HCT116 (cell line): ENCODE measurements at regions not wholly inside any gene's neighbourhood (a gene's known extent, or its start where the extent isn't known, plus 50 kb on each side); places are given as distances from the start of the nearest gene placed in this dataset.

Source experiments
- ATAC-seq: fragments of 200-7000 bp; cut with Tn5 transposase; 2 replicates; pipeline ENCODE4 v1.9.1; 2020; ENCODE audit warnings: mild to moderate bottlenecking, moderate library complexity
- BruUV-seq: library from RNA; stranded (reverse); fragments of 400-500 nt; replicated peaks from 2 replicates; lab custom pipeline; 2021; lab: Mats Ljungman, UMichigan
- CTCF ChIA-PET: fragments of 300-600 bp; sonication (Branson Sonifier 250); formaldehyde crosslinking; loops from one replicate; lab custom pipeline; 2021; ENCODE audit warnings: antibody characterized with exemption; lab: Charles Lee
- POLR2A ChIA-PET: fragments of 300-600, 350-600 bp; sonication (Branson Sonifier 250); formaldehyde crosslinking; loops from one replicate; lab custom pipeline; 2021; ENCODE audit warnings: antibody characterized with exemption; lab: Charles Lee
- RAD21 ChIA-PET, 2 experiments: fragments of 300-600 bp; sonication (Branson Sonifier 250); formaldehyde crosslinking; loops; one replicate each; lab custom pipeline; 2023; ENCODE audit warnings: low total read pairs in 2 of 2; ENCODE audit not compliant: uncharacterized antibody in 2 of 2, unreplicated experiment in 2 of 2, low non-redundant PET in 1 of 2; lab: Charles Lee
- DNase-seq: peaks from one replicate; pipeline ENCODE4 v3.0.0-alpha.2; 2010; ENCODE audit warnings: low read depth, low spot score
- H2AFZ ChIP-seq: fragments of 200-600 bp; shearing (Covaris generic), sonication (generic); 2 replicates; pipeline ENCODE4 v1.6.1; 2017; ENCODE audit warnings: low read depth, mixed run types, mixed read lengths, antibody characterized with exemption, low read length; ENCODE audit not compliant: poor library complexity, severe bottlenecking
- H3K27ac ChIP-seq: 2 replicates; pipeline ENCODE4 v1.5.1; 2012; ENCODE audit warnings: low read depth, low read length
- H3K27me3 ChIP-seq: fragments of 200-600 bp; sonication (generic); 2 replicates; pipeline ENCODE4 v1.6.1; 2016; ENCODE audit warnings: mixed run types, low read length, mixed read lengths; ENCODE audit not compliant: insufficient read depth
- H3K36me3 ChIP-seq, 2 experiments: fragments of 200-500 bp in 1 of 2; fragments of 200-600 bp in 1 of 2; sonication (Bioruptor generic) in 1 of 2; sonication (generic) in 1 of 2; 2 replicates each; pipeline versions ENCODE4 v1.5.1 to v1.6.1; 2014 to 2016; ENCODE audit warnings: low read length in 2 of 2, inconsistent platforms in 1 of 2, mixed read lengths in 1 of 2, mixed run types in 1 of 2; ENCODE audit not compliant: insufficient read depth in 2 of 2, control insufficient read depth in 1 of 2
- H3K4me1 ChIP-seq, 2 experiments: fragments of 200-600 bp in 1 of 2; sonication (generic) in 1 of 2; 2 replicates each; pipeline versions ENCODE4 v1.5.1 to v1.6.1; 2012 to 2017; ENCODE audit warnings: low read length in 2 of 2, inconsistent platforms in 1 of 2, mild to moderate bottlenecking in 1 of 2, mixed read lengths in 1 of 2, mixed run types in 1 of 2, moderate library complexity in 1 of 2; ENCODE audit not compliant: insufficient read depth in 2 of 2, control insufficient read depth in 1 of 2
- H3K4me2 ChIP-seq: fragments of 200-600 bp; sonication (generic); 2 replicates; pipeline ENCODE4 v1.6.1; 2017; ENCODE audit warnings: mixed run types, low read length, mixed read lengths
- H3K4me3 ChIP-seq, 2 experiments: fragments of 200-600 bp in 1 of 2; sonication (generic) in 1 of 2; replicated peaks in 1 of 2; 2 replicates each; pipeline ENCODE4 v1.5.1; 2011 to 2016; ENCODE audit warnings: low read length in 2 of 2, control low read depth in 1 of 2, low read depth in 1 of 2, mild to moderate bottlenecking in 1 of 2, mixed read lengths in 1 of 2, mixed run types in 1 of 2
- H3K79me2 ChIP-seq: fragments of 200-600 bp; sonication (generic); 2 replicates; pipeline ENCODE4 v1.6.1; 2017; ENCODE audit warnings: mild to moderate bottlenecking, mixed run types, low read length, moderate library complexity, mixed read lengths; ENCODE audit not compliant: insufficient read depth
- H3K9ac ChIP-seq: fragments of 200-600 bp; sonication (generic); 2 replicates; pipeline ENCODE4 v1.6.1; 2016; ENCODE audit warnings: low read length, mixed read lengths
- H3K9me2 ChIP-seq: fragments of 200-600 bp; sonication (generic), shearing (Covaris generic); 2 replicates; pipeline ENCODE4 v1.6.1; 2017; ENCODE audit warnings: mixed run types, mild to moderate bottlenecking, moderate library complexity; ENCODE audit not compliant: insufficient read depth
- H3K9me3 ChIP-seq, 2 experiments: fragments of 200-500 bp in 1 of 2; fragments of 200-600 bp in 1 of 2; sonication (Bioruptor generic) in 1 of 2; sonication (generic) in 1 of 2; 2 replicates each; pipeline ENCODE4 v1.6.1; 2014 to 2017; ENCODE audit warnings: low read length in 2 of 2, mixed read lengths in 2 of 2, inconsistent platforms in 1 of 2, low read depth in 1 of 2, mild to moderate bottlenecking in 1 of 2, mixed run types in 1 of 2, moderate library complexity in 1 of 2; ENCODE audit not compliant: control insufficient read depth in 1 of 2, insufficient read depth in 1 of 2
- H4K20me1 ChIP-seq: fragments of 200-600 bp; sonication (generic), shearing (Covaris generic); 2 replicates; pipeline ENCODE4 v1.6.1; 2017; ENCODE audit warnings: mixed run types, mild to moderate bottlenecking, moderate library complexity; ENCODE audit not compliant: insufficient read depth
- ATF3 ChIP-seq: IDR thresholded peaks from 2 replicates; pipeline ENCODE4 v1.6.1; 2012
- CBX3 ChIP-seq: IDR thresholded peaks from 2 replicates; pipeline ENCODE4 v1.6.1; 2012; ENCODE audit warnings: low read depth
- CEBPB ChIP-seq: IDR thresholded peaks from 2 replicates; pipeline ENCODE4 v1.6.1; 2012; ENCODE audit warnings: low read depth
- CTCF ChIP-seq, 3 experiments: fragments of 200-600 bp in 1 of 3; sonication (generic) in 1 of 3; IDR thresholded peaks in 2 of 3; conservative IDR thresholded peaks in 1 of 3; 2 replicates each; pipeline ENCODE4 v1.5.1; 2012 to 2017; ENCODE audit warnings: low read depth in 2 of 3, low read length in 2 of 3, antibody characterized with exemption in 1 of 3, borderline replicate concordance in 1 of 3, control low read depth in 1 of 3, mild to moderate bottlenecking in 1 of 3, mixed read lengths in 1 of 3, mixed run types in 1 of 3, moderate library complexity in 1 of 3; ENCODE audit not compliant: insufficient read depth in 1 of 3
- ELF1 ChIP-seq: IDR thresholded peaks from 2 replicates; pipeline ENCODE4 v1.6.1; 2012; ENCODE audit warnings: low read depth, borderline replicate concordance
- EZH2 ChIP-seq: fragments of 200-600 bp; sonication (generic); IDR thresholded peaks from 2 replicates; pipeline ENCODE4 v1.6.1; 2017; ENCODE audit warnings: antibody characterized with exemption, mixed run types
- EZH2phosphoT487 ChIP-seq: fragments of 200-600 bp; IDR thresholded peaks from 2 replicates; pipeline ENCODE4 v1.6.1; 2018; ENCODE audit warnings: antibody characterized with exemption, borderline replicate concordance
- JUND ChIP-seq: IDR thresholded peaks from 2 replicates; pipeline ENCODE4 v1.6.1; 2012
- MAX ChIP-seq: IDR thresholded peaks from 2 replicates; pipeline ENCODE4 v1.6.1; 2012
- POLR2A ChIP-seq: IDR thresholded peaks from 2 replicates; pipeline ENCODE4 v1.7.0; 2011; ENCODE audit warnings: borderline replicate concordance; ENCODE audit not compliant: insufficient read depth, insufficient read length; ENCODE audit errors: extremely low read depth
- POLR2AphosphoS5 ChIP-seq: IDR thresholded peaks from 2 replicates; pipeline ENCODE4 v1.6.1; 2011; ENCODE audit warnings: mild to moderate bottlenecking, low read depth, low read length, moderate library complexity
- YY1 ChIP-seq: IDR thresholded peaks from 2 replicates; pipeline ENCODE4 v1.6.1; 2011; ENCODE audit warnings: low read length, low read depth, moderate library complexity, mild to moderate bottlenecking; ENCODE audit not compliant: insufficient replicate concordance; ENCODE audit errors: extremely low read depth
- ZBTB33 ChIP-seq: IDR thresholded peaks from 2 replicates; pipeline ENCODE4 v1.6.1; 2011; ENCODE audit warnings: mild to moderate bottlenecking, low read length, moderate library complexity; ENCODE audit not compliant: insufficient replicate concordance; ENCODE audit errors: extremely low read depth
- ZFX ChIP-seq: fragments of 450-650 bp; IDR thresholded peaks from 2 replicates; pipeline ENCODE4 v1.6.1; 2017
- intact Hi-C: fragments of 100-400 bp; cut with micrococcal nuclease; formaldehyde crosslinking; loops from 2 replicates; pipeline ENCODE4 v1.10.0; 2022
- TF ChIP-seq, protein P1 (sequence below): IDR thresholded peaks from 2 replicates; pipeline ENCODE4 v1.6.1; 2012; ENCODE audit warnings: low read depth

DNA sequence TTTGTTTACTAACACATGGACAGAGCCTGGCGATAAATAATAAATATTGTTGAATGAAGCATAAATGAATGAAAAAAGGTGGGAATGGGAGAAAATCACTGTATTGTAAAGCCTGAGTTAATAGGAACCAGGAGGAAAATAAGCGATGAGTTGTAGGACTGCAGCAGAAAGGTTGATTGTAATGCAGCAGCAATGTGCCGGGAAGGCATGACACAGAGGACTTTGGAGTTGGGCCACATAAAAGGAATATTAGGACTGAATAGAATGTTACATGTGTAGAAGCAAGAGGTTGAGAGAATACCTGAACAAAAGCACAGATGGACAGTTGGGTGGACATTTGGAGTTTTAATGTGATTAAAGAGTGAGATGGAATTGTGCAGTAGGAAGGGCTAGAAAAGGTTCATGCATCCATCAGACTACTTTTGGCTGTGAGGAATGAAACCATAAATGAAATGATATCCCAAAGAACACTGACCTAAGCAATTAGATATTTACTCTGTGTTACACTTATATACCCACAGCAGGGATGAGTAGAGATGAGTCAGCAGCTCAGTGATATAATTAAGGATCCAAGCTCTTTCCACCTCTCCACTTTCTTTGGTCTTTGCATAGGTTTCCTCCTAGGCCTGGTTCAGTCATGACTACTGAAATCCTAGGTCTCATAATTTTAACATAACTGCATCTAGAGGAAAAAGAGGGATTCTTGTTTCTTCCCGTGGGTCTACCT lies 55.4 kb downstream of the CCER1 start:
- Histone ChIP-seq H3K9ac (no peak overlapping the region), H3K9me3 (no peaks in the 10 kb centered on the region), H3K4me2 (no peak overlapping the region), H3K27ac (no peak overlapping the region), H4K20me1 (no peaks in the 10 kb centered on the region), H3K27me3 (no peaks in the 10 kb centered on the region), H3K9me2 (0 out of 2 replicates have a peak, but pooled peaks cover 4% of the 10 kb centered on the region), H3K79me2 (no peaks in the 10 kb centered on the region), H3K4me1 (peaks cover 0 to 11% of the 10 kb centered on the region in 2 experiments; a peak in 2 of 4 replicates), H3K36me3 (no peaks in the 10 kb centered on the region), H3K4me3 (no peak overlapping the region), H2AFZ (no peak overlapping the region)
- BruUV-seq: no TSS peak
- CTCF ChIA-PET: no interaction called here
- TF ChIP-seq CTCF (IDR thresholded peaks at IDR 0.05 in 2 of 3, conservative IDR thresholded peaks at IDR 0.05 in 1 of 3; ENCODE audit: borderline replicate concordance in 1 of 3, insufficient read depth in 1 of 3, low read depth in 2 of 3, low read length in 2 of 3) (no peak), CEBPB (no peak), JUND (no peak), EZH2phosphoT487 (no peak), ELF1 (no peak), CBX3 (no peak), ZBTB33 (no peak), YY1 (no peak), POLR2AphosphoS5 (no peak), MAX (no peak), ATF3 (no peak), ZFX (no peak), EZH2 (no peak), POLR2A (no peak)
- TF ChIP-seq, protein P1, sequence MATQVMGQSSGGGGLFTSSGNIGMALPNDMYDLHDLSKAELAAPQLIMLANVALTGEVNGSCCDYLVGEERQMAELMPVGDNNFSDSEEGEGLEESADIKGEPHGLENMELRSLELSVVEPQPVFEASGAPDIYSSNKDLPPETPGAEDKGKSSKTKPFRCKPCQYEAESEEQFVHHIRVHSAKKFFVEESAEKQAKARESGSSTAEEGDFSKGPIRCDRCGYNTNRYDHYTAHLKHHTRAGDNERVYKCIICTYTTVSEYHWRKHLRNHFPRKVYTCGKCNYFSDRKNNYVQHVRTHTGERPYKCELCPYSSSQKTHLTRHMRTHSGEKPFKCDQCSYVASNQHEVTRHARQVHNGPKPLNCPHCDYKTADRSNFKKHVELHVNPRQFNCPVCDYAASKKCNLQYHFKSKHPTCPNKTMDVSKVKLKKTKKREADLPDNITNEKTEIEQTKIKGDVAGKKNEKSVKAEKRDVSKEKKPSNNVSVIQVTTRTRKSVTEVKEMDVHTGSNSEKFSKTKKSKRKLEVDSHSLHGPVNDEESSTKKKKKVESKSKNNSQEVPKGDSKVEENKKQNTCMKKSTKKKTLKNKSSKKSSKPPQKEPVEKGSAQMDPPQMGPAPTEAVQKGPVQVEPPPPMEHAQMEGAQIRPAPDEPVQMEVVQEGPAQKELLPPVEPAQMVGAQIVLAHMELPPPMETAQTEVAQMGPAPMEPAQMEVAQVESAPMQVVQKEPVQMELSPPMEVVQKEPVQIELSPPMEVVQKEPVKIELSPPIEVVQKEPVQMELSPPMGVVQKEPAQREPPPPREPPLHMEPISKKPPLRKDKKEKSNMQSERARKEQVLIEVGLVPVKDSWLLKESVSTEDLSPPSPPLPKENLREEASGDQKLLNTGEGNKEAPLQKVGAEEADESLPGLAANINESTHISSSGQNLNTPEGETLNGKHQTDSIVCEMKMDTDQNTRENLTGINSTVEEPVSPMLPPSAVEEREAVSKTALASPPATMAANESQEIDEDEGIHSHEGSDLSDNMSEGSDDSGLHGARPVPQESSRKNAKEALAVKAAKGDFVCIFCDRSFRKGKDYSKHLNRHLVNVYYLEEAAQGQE: no peak
- intact Hi-C loops: loop anchor here (10.0 kb wide), 1 partner anchor 625 kb away; no protein-coding TSS in a partner anchor
- RAD21 ChIA-PET: no interaction called here
- POLR2A ChIA-PET: no interaction called here
- DNase-seq (no peak), ATAC-seq (no peak)
